ENCODE measurements at regions not wholly inside any gene's neighbourhood (a gene's known extent, or its start where the extent isn't known, plus 50 kb on each side); places are given as distances from the start of the nearest gene placed in this dataset.
"Not testable (repeated sequence)": the region's sequence is repeated elsewhere in the genome, so short reads cannot be mapped to it uniquely, and the experiment has no call there.

DNA sequence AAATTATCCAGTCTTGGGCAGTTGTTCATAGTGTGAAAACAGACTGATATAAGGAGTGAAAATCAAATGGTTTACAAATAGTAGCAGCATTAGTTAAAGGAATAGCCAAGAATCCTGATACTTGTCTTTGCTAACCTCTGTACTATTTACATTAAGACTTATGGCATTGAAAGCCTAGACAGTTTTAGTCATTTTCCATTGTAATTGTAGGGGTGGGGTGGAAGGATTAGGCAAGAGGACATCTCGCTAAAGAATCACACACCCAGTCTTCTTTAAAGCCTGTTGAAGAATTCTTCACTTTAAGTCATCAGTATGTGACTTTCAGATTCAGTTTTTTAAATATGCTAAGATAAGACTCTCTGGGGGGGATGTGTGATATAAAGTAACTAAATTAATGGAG is 207.5 kb upstream of the PHACTR1 start:
- DNase-seq (ENCODE audit: low spot score) = no peak

DNA sequence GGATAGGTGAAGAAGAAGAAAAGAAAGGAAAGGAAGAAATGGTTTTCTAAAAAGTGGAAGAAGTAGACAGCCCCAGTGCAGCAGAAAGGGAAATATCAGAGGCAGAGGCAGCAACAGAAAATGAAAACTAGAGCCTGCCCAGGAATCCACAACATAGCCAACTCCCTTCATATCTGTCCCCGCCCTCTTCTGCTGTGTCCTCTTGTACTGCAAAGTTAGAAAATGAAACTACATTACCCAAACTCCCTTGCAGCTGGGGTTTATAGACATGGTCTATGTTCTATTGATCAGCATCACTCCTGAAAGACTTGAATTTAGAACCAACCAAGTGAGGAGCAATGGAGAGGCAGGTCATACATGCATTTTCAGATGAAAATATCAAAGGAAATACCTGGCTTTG is 200.5 kb upstream of the PHACTR1 start:
- peak; percentile 55 for DNase-seq (ENCODE audit: low spot score)

DNA sequence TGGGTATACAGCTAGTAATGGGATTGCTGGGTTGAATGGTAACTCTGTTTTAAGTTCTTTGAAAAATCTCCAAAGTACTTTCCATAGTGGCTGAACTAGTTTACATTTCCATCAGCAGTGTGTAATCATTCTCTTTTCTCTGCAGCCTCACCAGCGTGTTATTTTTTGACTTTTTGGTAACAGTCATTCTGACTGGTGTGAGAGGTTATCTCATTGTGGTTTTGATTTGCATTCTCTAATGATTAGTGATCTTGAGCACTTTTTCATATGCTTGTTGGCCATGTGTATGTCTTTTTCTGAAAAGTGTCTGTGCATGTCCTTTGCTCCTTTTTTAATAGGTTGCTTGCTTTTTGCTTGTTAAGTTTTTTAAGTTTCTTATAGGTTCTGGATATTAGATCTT is 194.2 kb upstream of the PHACTR1 start:
- no peak for DNase-seq (ENCODE audit: low spot score)

DNA sequence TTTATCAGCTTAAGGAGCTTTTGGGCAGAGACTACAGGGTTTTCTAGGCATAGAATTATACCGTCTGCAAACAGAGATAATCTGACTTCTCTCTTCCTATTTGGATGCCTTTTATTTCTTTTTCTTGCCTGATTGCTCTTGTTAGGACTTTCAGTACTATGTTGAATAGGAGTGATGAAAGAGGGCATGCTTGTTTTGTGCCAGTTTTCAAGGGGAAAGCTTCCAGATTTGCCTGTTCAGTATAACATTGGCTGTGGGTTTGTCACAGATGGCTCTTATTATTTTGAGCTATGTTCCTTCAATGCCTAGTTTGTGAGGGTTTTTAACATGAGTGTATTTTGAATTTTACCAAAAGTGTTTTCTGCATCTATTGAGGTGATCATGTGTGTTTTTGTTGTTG is 192.8 kb upstream of the PHACTR1 start:
- DNase-seq (ENCODE audit: low spot score) = no peak

DNA sequence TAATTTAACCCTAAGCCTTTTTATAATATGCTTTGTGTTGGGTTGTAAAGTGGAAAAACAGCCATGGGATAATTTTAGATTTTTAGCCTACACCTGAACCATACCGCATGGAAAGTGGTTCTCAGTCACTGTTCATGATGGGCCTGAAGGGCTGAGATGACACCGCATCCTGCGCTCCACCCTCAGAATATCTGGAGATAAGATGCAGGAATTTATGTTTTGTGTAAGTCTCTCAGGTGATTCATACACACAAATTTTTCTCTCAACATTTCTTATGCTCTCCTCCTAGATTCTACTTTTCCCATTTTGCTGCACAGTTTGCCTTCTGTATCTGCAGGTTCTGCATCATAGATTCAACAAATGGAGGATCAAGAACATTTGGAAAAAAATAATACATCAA is 191.3 kb upstream of the PHACTR1 start:
- DNase-seq (ENCODE audit: low spot score) = no peak

DNA sequence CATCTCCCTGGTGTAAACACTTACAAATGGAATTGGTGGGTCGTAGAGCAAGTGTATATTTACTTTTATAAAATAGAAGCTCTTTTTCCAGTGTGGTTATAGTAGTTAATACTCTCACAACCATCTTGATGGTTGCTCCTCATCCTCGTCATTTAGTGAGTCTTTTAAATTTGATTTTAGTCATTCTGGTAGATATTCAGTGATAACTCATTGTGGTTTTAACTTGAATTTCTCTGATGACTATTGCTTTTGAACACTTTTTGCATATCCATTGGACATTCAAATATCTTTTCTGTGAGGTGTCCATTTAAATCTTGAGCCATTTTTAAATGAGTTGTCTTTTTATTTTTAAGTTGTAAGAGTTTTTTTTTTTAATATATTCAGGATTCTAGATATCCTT is 189.2 kb upstream of the PHACTR1 start:
- no peak for DNase-seq (ENCODE audit: low spot score)

DNA sequence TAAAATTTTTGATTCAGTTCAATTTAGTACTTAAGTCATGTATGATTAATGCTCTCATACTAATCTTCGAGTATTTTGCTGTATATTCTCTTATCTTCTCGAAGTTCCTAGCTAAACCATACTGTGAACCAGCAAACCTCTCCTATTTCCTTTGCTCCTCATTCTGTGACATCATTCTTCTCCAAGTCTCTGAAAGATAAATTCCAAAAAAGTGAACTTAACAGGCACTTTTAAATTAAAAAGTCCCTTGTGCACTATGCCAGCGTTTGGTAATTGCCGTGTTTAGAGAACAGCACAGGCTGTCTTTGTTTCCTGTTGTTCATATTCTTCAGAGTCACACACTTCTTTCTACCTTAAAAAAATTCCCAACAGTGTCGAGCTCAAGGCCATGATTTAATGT is 188.4 kb upstream of the PHACTR1 start:
- no peak for DNase-seq (ENCODE audit: low spot score)

DNA sequence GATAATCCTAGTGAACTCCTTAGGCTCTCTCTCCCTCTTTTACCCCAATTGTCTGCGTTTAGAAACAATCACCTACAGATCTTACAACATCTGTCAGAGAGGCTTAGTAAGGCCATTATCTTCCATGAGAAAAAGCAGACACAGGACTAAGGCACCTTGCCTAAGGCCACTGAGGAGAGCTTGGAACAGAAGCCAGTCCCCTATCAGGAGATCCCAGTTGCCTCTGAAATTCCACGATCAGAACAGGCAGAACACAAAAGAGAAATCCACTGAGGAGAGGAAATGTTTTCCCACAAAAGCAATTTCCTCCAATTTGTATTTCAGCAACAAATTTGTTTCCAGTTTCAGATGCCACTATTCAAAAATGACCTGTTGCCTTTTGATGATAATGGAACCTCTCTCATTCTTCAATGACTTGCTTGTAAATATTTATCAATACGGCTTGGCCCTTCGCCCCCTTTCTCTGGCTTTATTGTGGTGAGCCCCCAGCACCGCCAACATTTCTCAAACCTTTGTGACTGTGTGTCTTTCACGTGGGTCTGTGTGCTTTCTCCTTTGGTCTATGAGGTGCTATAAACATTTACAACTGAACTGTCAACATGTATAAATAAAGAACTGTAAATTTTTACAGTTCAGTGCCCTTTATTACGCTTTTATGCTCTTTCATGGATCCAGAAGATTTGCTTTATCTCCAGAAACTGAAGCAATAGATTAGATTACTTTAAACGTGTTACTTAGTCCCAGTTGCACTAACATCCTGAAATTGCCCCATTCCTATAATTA is 187.8 kb upstream of the PHACTR1 start:
- no peak for DNase-seq (ENCODE audit: low spot score)

DNA sequence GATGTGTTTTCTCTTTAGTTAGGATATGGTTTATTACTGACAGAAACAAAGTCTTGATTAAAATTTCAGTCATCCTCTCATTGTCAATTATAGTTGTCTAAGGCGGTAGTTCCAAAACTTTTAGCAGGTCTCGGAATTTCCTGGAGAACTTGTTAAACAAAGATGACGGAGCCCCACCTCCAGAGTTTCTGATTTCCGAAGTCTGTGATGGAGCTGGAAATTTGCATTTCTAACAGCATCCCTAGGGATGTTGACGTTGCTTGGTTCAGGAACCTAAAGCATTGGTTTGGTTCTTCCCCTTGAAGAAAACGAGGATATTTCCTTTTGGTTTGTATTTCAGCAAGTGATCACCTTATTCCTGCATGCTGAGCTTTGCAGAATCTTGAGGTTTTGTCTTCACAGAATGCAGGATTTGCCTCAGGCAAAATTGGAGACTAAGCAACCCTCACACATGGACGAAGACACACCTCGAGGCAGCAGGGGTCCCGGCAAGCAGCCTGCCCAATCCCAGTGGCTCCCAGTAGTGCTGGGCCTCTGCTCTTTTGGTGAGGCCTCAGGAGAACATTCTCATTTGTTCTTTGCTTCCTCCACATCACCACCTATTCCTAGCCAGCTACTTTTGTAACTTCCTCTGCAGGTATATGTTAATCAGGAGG is 187.1 kb upstream of the PHACTR1 start:
- DNase-seq (ENCODE audit: low spot score) = no peak

DNA sequence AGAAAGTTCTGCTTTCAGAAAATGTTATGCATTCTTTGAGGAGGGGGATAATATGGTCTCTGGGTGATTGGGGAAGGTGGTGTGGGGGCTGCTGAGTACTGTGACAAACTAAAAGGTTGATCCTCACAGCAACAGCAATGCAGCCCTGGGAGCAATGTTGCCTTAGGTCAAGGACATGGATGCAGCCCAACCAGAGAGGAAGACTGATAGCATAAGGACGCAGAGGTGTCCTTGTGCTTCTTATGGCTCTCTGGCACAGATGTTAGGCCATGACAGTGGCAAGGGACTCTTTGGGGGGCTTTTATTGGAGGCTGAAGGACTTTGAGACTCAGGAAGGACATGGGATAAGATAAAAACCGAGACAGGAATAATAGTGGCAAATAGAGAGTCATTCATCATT is 186.2 kb upstream of the PHACTR1 start:
- DNase-seq (ENCODE audit: low spot score) = no peak

DNA sequence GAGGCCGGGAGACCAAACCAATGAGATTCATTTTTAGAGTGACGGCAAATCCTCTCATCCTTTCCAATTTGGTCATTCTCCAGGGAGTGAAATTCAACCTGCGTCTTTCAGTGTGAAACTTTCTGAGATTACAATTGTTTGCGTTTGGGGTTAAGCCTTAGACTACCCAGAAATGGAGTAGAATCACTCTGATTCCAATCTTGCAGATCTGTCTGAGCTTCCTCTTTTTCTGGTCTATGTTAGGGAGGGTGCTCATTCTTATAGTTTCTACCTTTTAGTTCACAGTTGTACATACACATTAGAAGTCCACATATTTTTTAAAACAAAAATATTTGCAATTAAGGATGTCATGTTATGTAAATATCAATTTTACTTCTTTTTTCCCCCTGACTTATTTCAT is 183.0 kb upstream of the PHACTR1 start:
- DNase-seq (ENCODE audit: low spot score) = no peak

DNA sequence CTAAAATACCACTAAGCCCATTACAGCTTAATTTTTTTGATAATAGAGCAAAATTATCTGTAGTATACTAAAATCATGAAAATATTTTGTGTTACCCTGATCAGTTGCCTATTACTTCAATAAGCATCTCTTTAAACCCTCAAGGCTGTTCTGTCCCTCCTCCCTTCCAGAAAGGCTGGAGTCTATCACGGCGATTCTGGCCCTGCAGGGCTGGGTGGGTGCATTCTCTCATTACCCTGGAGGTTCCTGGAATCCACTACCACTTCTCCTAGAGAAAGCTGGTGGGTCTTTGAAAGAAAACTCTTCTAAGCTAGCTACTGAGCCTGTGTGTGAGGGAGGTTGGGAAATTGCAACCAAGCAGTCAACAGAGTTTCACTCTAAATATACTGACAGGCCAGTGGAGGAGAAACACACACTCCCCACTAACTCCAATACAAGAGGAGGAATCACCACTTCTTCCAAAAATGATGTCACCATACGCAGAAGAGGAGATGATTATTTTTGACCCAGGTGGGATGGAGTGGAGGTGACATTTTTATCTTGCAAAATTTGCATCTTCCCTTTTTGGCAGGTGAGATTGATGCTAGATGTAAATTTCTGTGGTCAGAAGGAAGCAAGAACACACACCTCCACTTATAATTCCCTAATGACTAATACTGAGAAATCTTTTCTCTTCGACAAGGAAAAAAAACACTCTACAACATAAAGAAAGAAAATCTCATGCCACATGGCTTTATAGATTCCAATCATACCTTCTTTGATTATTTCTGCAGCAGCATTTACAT is 182.3 kb upstream of the PHACTR1 start:
- DNase-seq (ENCODE audit: low spot score) = no peak

DNA sequence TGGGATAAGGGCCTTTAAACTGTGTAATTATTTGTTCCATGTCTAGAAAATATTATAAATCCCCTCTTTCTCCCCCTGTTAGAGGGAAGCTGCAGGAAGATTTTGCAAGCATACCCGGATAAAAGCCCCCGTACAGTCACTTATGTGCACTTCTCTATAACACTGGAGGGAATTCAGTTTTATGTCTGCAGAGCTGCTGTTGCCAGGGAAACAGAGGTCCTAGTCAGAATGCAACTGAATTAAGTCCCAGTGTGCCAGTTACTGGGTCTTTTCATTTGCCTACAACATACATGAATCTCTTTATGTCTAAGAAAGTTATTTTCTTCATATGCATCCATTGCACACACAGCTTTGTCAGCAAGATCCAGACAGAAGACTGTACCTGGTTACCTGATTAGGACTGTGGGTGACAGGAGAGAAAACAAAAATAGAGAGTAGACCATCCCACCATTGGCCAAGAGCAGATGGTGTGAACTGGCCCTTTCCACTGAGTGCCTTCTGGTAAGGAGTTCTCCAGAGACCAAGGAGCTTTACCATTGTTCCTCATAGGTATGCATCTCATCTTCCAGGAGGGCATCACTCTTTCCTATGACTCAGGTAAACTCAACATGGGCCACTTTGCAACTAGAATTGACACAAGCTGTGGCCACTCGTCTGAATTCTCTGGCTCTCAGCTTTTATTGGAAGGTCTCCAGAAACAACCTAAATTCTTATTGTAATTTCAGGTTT is 180.8 kb upstream of the PHACTR1 start:
- DNase-seq (ENCODE audit: low spot score) = no peak

DNA sequence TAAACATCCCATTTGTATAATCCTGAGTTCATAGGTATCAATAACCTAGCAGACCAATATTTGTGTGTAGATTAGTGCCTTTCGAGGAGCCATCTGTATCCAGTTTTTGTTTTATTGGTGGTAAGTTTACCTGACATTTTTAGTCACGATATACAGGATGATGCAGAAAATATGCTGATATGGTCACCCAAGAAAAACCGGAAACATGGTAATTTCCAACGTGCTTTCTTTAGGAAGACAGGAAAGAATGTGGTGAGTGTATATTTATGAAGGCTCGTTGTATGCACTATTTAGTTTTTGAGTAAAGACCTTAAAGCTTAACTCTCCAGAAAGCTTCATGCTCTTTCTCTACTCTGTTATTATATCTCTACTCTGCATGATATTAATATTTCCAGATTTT is 180.2 kb upstream of the PHACTR1 start:
- DNase-seq (ENCODE audit: low spot score) = no peak

DNA sequence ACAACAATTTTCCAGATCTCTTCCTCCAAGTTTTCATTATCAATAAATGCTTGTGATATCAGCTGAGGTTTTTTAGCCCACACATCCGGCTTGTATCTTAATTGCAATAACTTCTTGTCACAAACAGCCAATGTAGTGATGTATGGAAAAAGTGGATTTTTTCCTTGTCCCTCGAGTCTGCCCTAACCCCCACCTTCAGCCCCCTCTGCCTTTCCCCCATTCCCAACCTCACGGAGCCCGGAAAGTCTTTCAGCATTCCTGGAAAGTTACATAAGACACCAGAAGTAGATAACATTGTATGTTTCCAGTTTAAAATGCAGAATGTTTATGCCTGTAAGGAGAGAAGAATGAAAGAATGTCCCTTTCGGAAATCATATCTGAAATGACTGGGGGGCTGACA is 179.2 kb upstream of the PHACTR1 start:
- no peak for DNase-seq (ENCODE audit: low spot score)

DNA sequence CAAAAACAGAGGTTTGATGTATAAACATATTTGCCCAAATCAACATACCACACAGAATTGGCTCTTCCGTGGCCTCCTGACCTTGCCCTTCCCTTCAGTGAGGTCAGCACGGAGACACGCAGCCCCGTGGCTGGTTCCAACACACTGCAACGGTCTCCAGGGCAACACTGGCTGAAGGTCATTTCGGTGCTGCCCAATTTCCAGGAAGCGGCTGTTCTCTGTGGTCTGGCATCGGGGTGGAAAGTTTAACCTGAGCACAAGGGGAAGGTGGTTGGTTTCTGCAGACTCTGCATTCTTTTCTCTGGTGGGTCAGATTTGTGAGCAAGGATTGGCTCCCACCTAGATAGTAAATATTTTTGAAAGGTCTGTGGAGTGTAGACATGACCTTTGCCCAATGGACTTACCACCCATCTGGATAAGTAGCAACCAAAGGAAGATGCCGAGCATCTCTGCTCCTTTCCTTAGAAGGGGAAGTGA is 177.6 kb upstream of the PHACTR1 start:
- no peak for DNase-seq (ENCODE audit: low spot score)

DNA sequence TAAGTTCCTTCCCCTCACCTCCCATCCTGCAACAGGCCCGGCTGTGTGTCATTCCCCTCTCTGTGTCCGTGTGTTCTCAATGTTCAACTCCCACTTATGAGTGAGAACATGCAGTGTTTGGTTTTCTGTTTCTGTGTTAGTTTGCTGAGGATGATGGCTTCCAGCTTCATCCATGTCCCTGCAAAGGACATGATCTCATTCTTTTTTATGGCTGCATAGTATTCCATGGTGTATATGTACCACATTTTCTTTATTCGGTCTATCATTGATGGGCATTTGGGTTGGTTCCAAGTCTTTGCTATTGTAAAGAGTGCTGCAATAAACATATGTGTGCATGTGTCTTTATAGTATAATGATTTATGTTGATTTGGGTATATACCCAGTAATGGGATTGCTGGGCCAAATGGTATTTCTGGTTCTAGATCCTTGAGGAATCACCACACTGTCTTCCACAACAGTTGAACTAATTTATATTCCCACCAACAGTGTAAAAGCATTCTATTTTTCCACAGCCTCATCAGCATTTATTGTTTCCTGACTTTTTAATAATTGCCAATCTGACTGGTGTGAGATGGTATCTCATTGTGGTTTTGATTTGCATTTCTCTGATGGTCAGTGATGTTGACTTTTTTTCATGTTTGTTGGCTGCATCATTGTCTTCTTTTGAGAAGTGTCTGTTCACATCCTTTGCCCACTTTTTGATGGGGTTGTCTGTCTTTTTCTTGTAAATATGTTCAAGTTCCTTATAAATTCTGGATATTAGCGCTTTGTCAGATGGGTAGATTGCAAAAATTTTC is 174.1 kb upstream of the PHACTR1 start:
- DNase-seq (ENCODE audit: low spot score) = not testable (repeated sequence)

DNA sequence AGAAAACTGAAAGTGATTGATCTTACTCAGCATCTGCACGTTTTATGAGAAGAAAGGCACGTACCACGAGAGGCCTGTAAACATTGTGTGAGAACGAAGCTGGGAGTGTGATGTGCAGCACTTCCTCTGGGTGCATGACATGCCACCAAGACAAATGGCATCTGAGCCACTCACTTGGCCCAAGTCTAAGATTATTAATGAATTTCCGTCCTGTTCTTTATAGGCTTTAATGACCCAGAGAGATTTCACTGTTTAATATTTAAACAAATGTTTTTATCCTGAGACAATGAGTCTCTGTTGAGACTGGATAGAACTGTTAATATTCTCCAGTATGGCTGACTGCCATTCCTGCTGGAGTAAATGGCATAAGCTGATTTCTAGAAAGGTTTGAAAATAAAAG is 172.6 kb upstream of the PHACTR1 start:
- no peak for DNase-seq (ENCODE audit: low spot score)

DNA sequence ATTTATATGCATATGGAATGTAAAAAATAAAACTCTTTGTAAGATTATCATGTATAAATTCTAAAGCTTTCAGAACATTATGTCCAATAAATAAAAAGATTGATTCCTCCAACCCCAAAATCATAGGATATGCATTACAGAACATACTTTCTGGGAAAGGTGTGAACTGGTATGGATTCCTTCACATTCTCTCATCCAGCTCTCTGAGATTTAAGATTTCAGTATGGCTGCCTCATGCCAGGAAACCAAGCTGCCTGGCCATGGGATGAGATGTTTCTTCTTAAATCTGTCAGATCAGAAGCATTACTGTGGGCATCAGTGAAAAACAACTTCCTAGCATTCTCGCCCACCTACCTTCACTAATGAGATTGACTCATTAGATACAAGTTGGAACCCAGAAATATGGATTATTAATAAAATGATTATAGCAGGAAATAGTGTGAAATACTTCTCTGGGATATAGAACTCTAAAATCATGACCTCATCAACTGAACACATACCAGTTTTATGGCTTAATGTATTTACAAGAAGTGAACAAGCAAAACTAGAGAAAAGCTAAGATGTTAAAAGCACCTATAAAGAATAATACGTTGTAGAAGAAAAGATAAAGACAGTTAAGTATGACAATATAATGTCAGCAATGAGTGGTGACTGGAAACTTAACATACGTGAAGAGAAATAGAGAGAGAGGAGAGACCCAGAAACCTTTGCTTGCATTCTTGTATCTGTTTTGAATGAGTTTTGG is 171.6 kb upstream of the PHACTR1 start:
- DNase-seq (ENCODE audit: low spot score) = no peak

DNA sequence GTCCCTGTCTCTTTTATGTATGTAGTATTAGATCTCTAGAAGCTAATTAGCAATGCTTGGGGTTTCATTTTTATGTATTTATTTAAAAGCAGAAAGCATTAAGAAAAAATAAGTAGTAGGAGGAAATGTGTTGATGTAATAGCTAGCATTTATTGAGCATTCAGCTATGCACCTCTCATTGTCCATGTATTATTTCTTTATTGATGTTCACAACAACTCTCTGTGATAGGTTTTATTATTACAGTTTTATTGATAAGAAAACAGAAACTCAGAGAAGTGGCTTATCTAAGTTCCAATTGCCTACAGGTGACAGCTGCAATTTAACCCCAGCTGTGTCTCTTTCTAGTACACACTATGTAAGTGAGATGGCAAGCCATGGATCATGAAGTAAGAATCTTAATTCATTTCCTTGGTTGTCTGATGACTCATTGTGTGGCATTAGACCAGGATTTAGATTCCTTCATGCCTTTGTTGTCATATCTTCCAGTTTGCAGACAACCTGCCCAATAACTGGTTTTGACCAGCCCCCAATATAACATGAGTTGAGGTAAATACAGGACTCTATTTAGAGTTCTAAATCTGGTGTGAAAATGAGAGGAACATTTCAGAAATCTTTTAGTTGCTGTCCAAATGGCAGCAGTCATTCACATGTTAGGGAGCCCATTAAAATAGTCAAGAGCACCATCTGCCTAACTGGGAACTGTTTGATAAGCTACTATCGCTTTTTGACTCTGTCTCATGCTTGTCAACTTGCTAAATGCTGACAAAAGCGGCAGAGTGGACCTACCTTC is 170.8 kb upstream of the PHACTR1 start:
- DNase-seq (ENCODE audit: low spot score) = peak; percentile 61
